Keratinocyte (primary cell): ENCODE measurements at regions not wholly inside any gene's neighbourhood (a gene's known extent, or its start where the extent isn't known, plus 50 kb on each side); places are given as distances from the start of the nearest gene placed in this dataset.
"Not testable (repeated sequence)": the region's sequence is repeated elsewhere in the genome, so short reads cannot be mapped to it uniquely, and the experiment has no call there.

Experiments
- DNase-seq: peaks from one replicate; pipeline ENCODE4 v3.0.0-alpha.2; 2011; ENCODE audit warnings: low read depth, missing footprints, low spot score
- FAIRE-seq: peaks from 2 replicates; lab custom pipeline; 2011; peaks lifted over from hg19 to GRCh38; lab: Jason Lieb, UNC
- H2AFZ ChIP-seq: 2 replicates; pipeline ENCODE4 v1.6.0; 2012; ENCODE audit warnings: low read length, control low read depth, inconsistent platforms; ENCODE audit not compliant: control insufficient read depth
- H3K27ac ChIP-seq: 2 replicates; pipeline ENCODE4 v1.5.1; 2011; ENCODE audit warnings: low read length; ENCODE audit not compliant: control insufficient read depth, insufficient read depth
- H3K27me3 ChIP-seq: 3 replicates; pipeline ENCODE4 v1.6.0; 2011; ENCODE audit warnings: low read length; ENCODE audit not compliant: control insufficient read depth, insufficient read depth; ENCODE audit errors: extremely low read depth
- H3K36me3 ChIP-seq, 2 experiments: 2 replicates in 1 of 2; 3 replicates in 1 of 2; pipeline ENCODE4 v1.5.1; 2011; ENCODE audit warnings: low read length in 2 of 2, mild to moderate bottlenecking in 1 of 2; ENCODE audit not compliant: control insufficient read depth in 2 of 2, insufficient read depth in 2 of 2; ENCODE audit errors: extremely low read depth in 1 of 2
- H3K4me1 ChIP-seq: 3 replicates; pipeline ENCODE4 v1.5.1; 2011; ENCODE audit warnings: low read length; ENCODE audit not compliant: control insufficient read depth, insufficient read depth; ENCODE audit errors: extremely low read depth
- H3K4me2 ChIP-seq: 3 replicates; pipeline ENCODE4 v1.6.0; 2011; ENCODE audit warnings: low read depth, low read length; ENCODE audit not compliant: control insufficient read depth, insufficient read depth; ENCODE audit errors: extremely low read depth
- H3K4me3 ChIP-seq, 3 experiments: fragments of 200-600 bp in 1 of 3; sonication (generic) in 1 of 3; 2 replicates in 2 of 3; 3 replicates in 1 of 3; pipeline ENCODE4 v1.5.1; 2011 to 2016; ENCODE audit warnings: low read length in 3 of 3, mild to moderate bottlenecking in 3 of 3, control low read depth in 2 of 3, inconsistent platforms in 1 of 3, low read depth in 1 of 3, mixed read lengths in 1 of 3, mixed run types in 1 of 3, moderate library complexity in 1 of 3; ENCODE audit not compliant: control insufficient read depth in 2 of 3, insufficient read depth in 2 of 3; ENCODE audit errors: extremely low read depth in 1 of 3
- H3K79me2 ChIP-seq: 2 replicates; pipeline ENCODE4 v1.6.0; 2012; ENCODE audit warnings: low read length; ENCODE audit not compliant: control insufficient read depth, insufficient read depth
- H3K9ac ChIP-seq: 3 replicates; pipeline ENCODE4 v1.6.0; 2011; ENCODE audit warnings: low read length; ENCODE audit not compliant: control insufficient read depth, insufficient read depth; ENCODE audit errors: extremely low read depth
- H3K9me1 ChIP-seq: 3 replicates; pipeline ENCODE4 v1.6.0; 2011; ENCODE audit warnings: low read length; ENCODE audit not compliant: control insufficient read depth, insufficient read depth; ENCODE audit errors: extremely low read depth
- H3K9me3 ChIP-seq: 2 replicates; pipeline ENCODE4 v1.5.1; 2012; ENCODE audit warnings: low read depth, low read length; ENCODE audit not compliant: control insufficient read depth
- H4K20me1 ChIP-seq: 3 replicates; pipeline ENCODE4 v1.6.0; 2011; ENCODE audit warnings: low read length; ENCODE audit not compliant: control insufficient read depth, insufficient read depth; ENCODE audit errors: extremely low read depth
- dilution Hi-C: fragments of 300-500 bp; cut with MboI; formaldehyde crosslinking; loops from one replicate; pipeline ENCODE4 v1.7.0; 2020; ENCODE audit warnings: low sequenced_read_pairs; ENCODE audit not compliant: extremely low pct_ligation_motif_present

- H3K4me1 ChIP-seq, H3K36me3 ChIP-seq, H3K79me2 ChIP-seq, FAIRE-seq, H4K20me1 ChIP-seq, DNase-seq, H3K4me3 ChIP-seq, dilution Hi-C loops, H3K4me2 ChIP-seq, H3K9me3 ChIP-seq, H3K27ac ChIP-seq, H2AFZ ChIP-seq, H3K27me3 ChIP-seq, H3K9me1 ChIP-seq, H3K9ac ChIP-seq: not testable (repeated sequence)
Measured at GRCh38 chr7:153731504-153731903, 320.7 kb upstream of the DPP6 start.

DNA sequence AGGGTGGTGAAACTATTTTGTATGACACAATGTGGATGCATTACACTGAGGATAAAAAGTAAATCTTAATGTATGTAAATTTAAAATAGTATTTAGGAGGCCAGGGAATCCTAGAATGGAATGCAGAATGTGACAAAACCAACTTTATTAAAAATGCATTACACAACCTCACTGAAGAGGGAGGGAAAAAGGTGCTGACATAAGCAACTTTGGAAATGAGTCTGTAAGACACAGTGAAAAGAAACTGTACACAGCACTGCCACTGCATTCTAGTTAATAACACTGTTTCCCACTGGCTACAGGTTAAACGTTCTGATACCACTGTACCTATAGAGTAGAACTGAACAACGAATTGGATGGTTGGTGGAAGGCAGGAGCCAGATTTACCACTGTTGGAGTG, 308.8 kb upstream of the DPP6 start:
- H3K27me3 ChIP-seq, DNase-seq, H3K4me1 ChIP-seq, H3K9me1 ChIP-seq, H4K20me1 ChIP-seq, H3K9me3 ChIP-seq, H2AFZ ChIP-seq, FAIRE-seq, H3K4me2 ChIP-seq, H3K9ac ChIP-seq, H3K36me3 ChIP-seq, H3K4me3 ChIP-seq, dilution Hi-C loops, H3K79me2 ChIP-seq, H3K27ac ChIP-seq: not testable (repeated sequence)

GRCh38 chr7:153747969-153748368, 304.2 kb upstream of the DPP6 start:
- H3K27ac ChIP-seq, H4K20me1 ChIP-seq, H3K9me3 ChIP-seq, H3K79me2 ChIP-seq, H3K4me1 ChIP-seq, H3K9ac ChIP-seq, FAIRE-seq, H2AFZ ChIP-seq, H3K9me1 ChIP-seq, H3K4me3 ChIP-seq, DNase-seq, H3K27me3 ChIP-seq, H3K4me2 ChIP-seq, H3K36me3 ChIP-seq, dilution Hi-C loops: not testable (repeated sequence)

DNA sequence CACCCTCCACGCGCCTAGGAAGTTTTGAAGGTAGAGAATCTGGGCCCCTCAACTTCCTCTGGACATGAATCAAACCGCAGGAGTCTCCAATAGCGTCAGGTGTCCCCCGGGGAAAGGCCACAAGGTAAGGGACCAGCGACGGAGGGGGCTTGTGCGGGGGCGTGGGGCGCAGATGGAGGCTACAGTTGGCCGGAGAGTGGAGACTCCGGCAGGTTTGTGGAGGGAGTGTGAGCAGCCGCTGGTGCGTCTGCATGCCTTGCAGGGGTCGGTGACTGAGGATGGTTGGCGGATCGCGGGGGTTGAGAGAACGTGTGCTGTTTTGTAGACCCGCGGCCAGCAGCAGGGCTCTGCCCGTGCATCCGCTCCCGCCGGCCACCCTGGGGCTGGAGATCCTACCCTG, 303.3 kb upstream of the DPP6 start:
- H2AFZ ChIP-seq, dilution Hi-C loops, H3K4me2 ChIP-seq, H3K9ac ChIP-seq, DNase-seq, FAIRE-seq, H3K27me3 ChIP-seq, H3K36me3 ChIP-seq, H3K9me3 ChIP-seq, H3K4me3 ChIP-seq, H3K79me2 ChIP-seq, H3K4me1 ChIP-seq, H3K27ac ChIP-seq, H4K20me1 ChIP-seq, H3K9me1 ChIP-seq: not testable (repeated sequence)

DNA sequence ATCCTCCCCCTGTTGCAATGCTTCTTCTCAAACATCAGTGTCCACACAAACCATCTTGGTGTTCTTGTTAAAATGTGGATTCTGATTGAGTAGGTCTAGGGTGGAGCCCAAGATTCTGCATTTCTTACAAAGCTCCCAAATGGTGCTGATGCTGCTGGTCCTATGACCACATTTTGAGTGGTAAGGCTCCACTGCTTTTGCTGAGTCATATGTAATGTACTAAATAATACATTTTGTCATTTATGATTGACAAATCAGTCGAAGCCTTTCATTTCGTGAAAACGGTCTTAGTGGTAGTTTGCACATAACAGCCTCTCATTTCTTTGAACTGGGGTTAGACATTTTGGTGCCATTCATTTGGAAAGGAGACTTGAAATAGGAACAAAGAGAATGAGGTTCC, 286.3 kb upstream of the DPP6 start:
- H3K4me2 ChIP-seq, DNase-seq, H3K27ac ChIP-seq, H4K20me1 ChIP-seq, H3K4me3 ChIP-seq, H3K9ac ChIP-seq, H3K9me3 ChIP-seq, FAIRE-seq, H2AFZ ChIP-seq, dilution Hi-C loops, H3K79me2 ChIP-seq, H3K4me1 ChIP-seq, H3K27me3 ChIP-seq, H3K36me3 ChIP-seq, H3K9me1 ChIP-seq: not testable (repeated sequence)
